Breast epithelium (tissue), 3 donors: ENCODE measurements at regions not wholly inside any gene's neighbourhood (a gene's known extent, or its start where the extent isn't known, plus 50 kb on each side); places are given as distances from the start of the nearest gene placed in this dataset.

Experiments
- POLR2A ChIP-seq: fragments of 450-650 bp; IDR thresholded peaks from one replicate; pipeline ENCODE4 v1.6.1; 2016; ENCODE audit warnings: antibody characterized with exemption, mild to moderate bottlenecking, moderate library complexity
- TF ChIP-seq, protein P1 (sequence below), 3 donors: fragments of 450-650 bp; IDR thresholded peaks; one replicate each; pipeline ENCODE4 v1.5.1; 2016 to 2017; ENCODE audit warnings: antibody characterized with exemption in 3 of 3, mild to moderate bottlenecking in 3 of 3, moderate library complexity in 3 of 3

DNA sequence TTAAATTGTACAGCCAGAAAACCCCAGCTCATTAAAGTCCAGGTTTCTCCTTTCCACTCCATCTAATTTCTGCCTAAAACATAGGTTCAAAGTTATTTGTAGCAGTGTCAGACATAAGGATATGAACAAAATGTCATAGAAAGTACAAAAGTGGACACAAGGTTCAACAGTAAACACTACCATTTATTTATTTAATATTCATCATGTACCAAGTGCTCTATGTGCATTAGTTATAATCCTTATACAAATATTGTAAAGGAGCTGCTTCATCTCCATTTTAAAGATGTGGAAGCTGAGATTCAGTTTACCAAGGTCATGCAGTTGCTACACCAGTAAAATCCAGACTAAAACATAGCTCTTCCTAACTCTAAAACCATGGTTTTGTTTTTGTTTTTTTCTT is 52.0 kb upstream of the CDK1 start:
- TF ChIP-seq, protein P1, sequence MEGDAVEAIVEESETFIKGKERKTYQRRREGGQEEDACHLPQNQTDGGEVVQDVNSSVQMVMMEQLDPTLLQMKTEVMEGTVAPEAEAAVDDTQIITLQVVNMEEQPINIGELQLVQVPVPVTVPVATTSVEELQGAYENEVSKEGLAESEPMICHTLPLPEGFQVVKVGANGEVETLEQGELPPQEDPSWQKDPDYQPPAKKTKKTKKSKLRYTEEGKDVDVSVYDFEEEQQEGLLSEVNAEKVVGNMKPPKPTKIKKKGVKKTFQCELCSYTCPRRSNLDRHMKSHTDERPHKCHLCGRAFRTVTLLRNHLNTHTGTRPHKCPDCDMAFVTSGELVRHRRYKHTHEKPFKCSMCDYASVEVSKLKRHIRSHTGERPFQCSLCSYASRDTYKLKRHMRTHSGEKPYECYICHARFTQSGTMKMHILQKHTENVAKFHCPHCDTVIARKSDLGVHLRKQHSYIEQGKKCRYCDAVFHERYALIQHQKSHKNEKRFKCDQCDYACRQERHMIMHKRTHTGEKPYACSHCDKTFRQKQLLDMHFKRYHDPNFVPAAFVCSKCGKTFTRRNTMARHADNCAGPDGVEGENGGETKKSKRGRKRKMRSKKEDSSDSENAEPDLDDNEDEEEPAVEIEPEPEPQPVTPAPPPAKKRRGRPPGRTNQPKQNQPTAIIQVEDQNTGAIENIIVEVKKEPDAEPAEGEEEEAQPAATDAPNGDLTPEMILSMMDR (IDR thresholded peaks at IDR 0.05) = no peak
- no peak for TF ChIP-seq POLR2A
